CD4-positive, alpha-beta T cell treated with Interleukin-17A for 4 hours (primary cell): ENCODE measurements at regions not wholly inside any gene's neighbourhood (a gene's known extent, or its start where the extent isn't known, plus 50 kb on each side); places are given as distances from the start of the nearest gene placed in this dataset.

Source experiments
- DNase-seq: peaks from one replicate; pipeline ENCODE4 v3.0.0-alpha.2; 2020; ENCODE audit warnings: mixed read lengths

DNA sequence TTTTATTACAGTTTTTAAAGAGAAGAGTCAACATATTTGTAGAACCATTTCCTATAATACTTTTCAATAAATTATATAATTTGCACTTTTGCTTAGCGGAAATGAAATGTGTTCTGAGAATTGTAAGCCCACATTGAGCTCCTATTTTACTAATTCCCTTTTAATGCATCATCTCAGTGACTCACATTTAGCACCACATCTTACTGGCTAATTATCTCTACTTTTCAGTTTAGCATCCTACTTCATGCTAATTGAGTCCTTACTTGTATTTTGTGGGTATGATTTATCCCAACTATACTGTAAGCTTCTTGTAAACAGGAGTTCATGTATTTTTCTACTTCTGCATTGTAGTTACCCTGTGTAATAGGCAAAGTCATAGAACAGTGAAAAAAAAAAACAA is 67.5 kb downstream of the TMX1 start:
- DNase-seq = no peak

DNA sequence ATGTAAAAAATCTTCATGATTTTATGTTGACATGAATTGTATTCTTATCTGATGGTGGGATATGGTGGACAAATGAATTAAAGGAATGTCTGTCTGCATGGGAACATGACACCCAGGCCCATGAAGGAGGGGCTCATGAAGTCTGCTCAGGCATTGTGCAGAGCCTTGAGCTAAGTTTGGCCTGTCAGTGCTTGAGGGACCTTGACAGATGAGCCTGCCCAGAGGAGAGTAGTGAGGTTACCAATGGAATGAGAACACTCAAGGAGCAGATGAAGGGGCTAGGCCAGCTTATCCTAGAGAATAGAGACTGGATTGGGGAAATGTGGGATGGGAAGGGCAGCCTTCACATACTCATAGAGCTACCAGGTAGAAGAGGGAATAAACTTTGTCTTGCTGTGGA is 68.8 kb downstream of the TMX1 start:
- DNase-seq = no peak

DNA sequence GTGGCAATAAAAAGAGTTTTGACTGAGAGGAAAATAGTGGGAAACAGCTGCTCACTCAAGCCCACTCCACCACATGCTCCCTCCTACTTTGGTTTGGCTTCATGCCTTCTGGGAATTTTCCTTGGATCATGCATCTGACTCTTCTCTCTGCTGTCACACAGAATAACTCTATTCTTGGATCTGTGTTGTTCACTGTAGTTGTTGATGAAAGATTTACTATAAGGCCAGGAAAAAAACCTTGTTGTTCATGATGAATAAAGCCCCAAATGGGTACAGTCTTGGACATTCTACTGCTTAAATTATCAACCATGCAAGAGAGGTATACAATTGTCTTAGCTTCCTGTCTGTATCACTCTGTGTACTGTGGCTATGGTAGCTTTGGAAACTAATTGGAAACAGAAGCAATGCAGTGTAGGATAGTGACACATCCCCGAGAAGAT is 70.5 kb downstream of the TMX1 start:
- DNase-seq = no peak

DNA sequence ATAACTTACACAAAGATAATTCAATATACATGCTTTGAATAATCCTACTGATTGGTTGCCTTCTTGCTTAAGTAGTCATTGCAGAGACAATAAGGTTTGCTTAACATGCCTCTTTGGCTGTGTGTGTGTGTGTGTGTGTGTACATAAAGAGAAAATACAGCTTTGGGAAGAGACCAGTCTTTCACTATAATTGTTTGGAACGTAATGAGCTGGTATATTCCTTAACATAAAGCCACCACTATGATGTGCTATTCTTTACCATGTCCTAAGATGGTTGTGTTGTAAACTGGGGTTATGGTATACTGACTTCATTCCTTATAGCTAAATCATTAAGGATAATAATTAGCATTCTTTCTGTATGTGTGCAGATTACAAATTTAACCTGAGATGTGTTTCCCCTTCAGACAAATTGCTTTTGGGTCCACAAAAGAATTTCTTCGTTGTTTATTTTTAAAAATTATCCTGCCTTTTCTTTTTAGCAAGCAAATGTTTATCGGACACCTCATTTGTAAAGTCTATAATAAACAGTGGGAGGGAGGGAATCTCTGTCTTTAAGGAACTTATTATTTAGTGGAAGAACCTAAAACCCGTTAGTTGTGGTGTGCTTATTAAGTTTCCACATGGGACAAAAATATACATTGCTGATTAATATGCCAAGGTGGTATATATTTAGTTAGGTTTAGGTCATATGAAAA is 74.4 kb downstream of the TMX1 start:
- no peak for DNase-seq

DNA sequence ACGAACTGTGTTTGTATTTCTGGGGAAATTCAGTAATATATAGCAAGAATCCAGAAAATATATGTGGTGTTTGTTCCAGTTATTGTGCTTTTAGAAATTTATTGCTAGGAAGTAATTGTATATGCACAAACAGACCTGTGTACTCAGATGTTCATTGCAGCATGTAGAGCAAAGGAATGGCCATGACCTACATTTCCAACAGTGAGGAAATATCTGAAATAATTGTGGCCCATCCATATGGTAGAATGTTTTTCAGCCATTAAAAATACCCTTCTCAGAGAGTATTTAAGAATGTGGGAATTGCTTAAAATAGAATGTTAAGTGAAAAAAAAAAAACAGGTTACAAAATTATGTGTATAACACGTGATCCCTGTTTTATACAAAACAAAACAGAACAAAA is 77.3 kb downstream of the TMX1 start:
- DNase-seq = no peak

DNA sequence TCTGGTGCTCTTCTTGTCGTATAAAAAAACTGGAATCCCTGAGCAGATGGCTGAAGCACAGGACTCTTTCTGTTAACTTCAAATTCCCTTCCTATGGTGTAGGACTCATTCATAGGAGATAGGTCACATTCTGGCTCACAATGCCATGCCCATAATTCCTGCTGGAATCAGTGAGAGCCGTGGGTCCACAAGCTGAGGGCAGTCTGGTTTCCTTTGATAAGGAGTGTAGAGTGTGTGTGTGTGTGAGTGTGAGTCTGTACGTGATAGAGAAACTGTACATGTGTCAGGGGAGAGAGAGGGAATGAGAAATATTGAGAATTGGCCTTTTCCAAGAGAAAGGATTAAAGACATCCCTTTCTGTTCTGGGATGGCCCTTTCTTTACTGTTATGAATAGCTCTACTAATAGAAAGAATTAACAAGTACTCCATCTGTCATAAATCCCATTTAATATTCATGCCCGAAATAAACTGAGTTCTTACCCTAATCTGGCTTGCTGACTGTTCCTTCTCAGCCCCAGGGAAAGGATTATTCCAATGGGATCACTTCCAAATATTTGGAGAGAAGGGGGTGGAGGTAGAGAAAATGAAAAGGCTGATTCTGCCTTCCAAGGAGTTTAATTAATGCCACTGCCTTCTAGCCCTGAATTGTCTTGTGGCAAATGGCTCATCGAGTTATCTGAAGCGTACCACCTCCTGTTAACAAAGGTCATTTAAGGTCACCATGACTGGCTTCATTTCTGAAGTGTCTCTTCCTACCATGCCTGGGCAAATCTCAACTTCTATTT is 79.0 kb downstream of the TMX1 start:
- no peak for DNase-seq

DNA sequence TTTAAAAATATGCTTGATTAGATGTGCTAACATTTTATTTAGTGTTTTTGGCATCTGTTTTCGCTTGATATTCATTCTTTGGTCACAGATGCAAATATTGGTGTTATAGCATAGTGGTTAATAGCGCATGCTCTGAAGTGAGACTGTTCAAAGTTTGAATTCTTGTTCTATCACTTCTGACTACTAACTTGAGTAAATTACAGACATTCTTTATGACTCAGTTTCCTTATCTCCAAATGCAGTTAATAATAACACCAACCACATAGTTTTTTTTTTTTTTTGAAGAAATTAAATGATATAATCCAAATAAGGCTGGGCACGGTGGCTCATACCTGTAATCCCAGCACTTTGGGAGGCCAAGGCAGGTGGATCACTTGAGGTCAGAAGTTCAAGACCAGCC is 81.0 kb downstream of the TMX1 start:
- no peak for DNase-seq

DNA sequence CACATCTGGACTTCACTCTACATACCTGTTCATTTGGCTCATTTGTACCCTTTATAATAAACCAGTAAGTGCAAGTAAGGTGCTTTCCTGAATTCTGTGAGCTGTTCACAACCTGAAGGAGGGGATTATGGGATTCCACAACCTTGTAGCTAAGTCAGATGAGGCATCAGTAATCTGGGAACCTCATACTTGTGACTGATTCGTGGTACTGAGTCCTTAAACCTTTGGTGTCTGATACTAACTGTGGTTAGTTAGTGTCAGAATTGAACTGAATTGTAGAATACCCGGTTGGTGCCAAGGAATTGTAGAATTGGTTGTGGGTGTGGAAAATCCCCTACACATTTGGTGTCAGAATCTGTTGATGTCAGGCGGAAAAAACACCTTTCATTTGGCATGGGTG is 83.4 kb downstream of the TMX1 start:
- no peak for DNase-seq

DNA sequence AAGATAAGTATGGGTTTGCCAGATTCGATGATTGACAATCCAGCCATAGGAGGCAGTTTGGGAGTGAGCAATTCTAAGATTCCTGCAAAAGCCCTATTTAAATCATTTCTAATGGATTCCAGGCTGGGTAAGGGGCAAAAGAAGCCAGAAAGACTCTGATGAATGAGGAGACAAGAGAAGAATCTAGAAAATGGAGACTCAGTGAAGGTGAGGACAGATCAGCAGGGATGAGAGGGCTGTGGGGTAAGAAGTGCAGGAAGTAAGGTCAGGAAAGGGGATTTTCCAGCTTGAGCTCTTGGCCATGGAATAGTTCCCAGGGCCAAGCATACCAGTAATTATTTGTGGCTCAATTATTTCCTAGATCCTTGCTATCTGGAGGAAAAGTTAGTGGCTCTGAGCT is 87.3 kb downstream of the TMX1 start:
- DNase-seq = no peak

DNA sequence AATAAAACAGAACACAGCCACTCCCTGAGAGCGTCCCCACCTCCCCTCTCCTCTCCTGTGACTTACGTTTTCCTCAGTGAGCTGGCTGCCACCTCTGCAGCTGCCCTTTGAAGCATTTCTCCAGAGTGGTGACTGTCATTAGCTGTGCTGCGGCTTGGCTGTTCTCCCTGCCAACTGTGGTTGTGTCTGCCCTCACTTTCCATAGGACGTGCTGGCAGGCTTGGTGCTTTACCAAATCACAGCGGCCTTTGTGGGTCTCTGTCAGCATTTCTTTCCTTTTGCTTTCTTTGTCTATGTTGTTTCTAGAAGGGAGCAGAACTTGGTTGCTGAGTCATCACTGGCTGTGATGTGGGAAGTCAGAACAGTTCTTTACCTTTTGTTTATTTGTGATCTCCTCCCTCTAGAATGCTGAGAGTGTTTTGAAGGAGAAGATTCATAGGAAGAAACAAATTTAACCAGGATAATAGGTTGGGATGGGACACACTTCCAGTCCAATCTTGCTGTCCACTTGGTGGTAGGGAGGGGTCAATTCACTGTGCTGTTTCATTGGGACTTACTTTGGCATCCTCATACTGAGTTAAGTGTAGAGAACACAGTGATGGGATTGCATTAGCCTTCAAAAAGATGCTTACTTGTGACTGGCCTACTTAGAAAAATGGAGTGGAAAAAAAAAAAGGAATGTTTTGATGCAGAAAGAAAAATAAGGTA is 88.2 kb downstream of the TMX1 start:
- peak; percentile 6 for DNase-seq

DNA sequence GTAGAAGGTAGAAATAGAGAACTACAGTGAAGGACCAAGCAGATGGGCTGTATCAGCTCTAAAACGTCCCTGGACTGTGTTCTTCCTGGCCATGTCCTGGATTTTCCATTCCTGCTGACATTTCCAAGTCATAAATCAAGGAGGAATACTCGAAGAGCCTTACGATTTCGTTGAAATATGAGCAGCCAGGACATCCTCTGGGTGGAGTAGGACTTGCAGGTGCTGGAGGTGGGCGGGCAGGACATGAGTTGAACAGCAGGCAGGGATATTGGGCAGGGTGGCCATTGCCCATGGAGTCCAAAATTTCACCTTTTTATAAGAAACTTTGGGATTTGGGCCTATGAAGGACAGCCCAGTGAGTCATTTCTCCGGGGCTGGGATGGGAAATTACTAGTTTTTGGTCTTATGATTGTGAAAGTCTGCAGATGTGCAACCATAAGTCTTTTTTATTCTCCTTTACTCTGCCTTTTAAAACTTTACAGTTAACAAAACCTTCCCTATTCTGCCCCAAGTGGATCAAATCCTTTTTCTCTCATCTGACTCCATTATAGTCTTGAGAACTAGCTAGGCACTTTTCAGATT is 88.8 kb downstream of the TMX1 start:
- DNase-seq = no peak

DNA sequence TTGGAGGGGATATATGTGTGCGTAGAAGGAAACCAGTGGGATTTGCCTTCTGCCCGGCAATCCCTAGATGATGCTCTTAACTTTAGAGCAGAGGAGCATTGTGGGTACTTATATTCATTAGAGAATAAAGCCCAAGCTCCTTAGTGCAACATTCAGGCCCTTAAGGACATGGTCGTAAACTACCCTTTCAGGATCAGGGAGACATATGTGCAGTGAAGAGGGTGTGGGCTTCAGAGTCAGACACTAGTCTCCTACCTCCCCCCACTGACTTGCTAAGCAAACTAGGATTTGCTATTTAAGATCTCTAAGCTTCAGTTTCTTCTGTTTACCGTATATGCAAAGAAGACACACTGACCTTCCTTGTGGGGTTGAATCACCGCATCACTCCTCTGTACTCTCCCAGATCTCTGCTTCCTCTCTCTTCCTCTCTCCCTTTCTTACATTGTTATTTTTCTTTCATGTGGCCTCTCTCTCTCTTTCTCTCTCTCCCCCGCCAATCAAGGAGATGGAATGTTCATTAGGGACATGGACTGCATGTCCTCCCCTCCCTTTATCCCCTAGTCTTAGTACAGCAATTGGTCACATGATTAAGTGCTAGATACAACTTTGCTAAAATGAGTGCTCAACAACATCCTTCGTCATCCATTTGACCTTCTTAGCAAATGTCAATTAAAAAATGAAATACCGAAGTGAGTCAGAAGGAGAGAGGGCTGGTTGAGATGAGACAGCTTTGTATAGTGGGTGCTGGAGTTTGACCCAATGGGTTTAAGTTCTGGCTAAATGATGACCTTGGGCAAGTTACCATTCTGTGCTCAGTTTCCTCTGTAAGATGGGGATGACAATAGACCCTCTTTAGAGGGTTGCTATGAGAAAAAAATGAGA is 91.7 kb downstream of the TMX1 start:
- no peak for DNase-seq

DNA sequence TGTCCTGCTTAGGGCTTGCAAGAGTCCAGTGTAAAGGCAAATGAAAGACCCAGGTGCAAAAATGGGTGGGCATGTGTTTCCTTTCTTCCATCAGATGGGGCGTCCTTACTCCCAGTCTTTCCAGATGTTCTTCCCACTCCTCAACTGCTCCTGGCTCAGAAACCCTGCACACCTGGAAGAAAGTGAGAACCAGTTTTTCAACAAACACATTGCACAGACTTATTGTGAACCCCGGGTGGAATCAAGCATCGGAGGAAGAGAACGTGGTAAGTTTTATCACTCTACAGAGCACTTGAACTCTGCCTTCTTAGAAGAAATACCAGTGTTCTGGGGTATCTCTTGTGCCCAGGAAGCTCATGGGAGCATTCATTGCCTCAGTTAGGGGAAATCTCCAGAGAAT is 93.3 kb downstream of the TMX1 start:
- DNase-seq = no peak

DNA sequence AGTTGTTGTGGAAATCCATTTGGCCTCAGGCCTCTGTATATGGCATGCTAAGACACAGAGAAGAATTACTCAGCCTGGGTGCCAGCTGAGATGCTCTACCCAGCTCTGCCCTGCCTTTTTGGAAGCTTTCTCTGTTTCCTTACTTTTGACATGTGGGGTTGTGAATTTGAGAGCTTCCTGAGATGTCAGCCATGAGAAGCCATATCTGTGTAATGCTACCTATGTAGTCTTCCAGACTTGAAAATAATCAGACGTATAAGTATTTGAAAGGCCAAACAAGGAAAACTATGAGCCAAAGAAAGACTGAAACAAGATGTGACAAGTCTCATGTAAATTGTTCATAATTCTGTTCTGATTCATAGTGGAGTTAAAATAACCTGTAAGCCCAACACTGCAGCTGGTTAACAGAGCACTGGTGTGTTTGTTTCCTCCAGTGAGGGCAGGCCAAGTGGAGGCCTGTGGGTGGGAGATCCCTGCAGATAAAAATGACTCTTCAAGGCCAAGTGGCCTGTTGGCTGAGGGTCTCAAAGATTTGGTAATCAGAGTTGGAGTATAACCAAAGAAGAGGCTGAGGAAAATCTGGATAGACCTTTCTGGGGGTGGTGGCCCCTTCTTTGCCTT is 94.0 kb downstream of the TMX1 start:
- DNase-seq = no peak

DNA sequence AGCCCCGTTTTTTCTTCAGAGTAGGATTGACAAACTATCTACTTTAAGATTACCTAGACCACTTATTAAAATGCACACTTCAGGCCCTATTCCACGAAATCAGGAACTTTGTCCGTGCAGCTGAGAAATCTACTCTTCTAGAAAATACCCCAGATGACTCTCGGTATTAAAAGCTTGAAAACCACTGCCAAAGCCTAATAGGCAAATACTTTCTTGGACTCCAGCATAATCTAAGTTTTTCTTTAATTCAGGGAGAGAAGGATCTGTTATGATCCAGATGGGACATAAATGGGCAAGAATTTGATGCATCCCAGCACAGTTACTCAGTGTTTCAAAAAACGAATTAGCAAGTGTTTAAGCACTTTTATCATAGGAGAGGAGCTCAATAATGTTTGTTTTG is 94.5 kb downstream of the TMX1 start:
- DNase-seq = no peak

DNA sequence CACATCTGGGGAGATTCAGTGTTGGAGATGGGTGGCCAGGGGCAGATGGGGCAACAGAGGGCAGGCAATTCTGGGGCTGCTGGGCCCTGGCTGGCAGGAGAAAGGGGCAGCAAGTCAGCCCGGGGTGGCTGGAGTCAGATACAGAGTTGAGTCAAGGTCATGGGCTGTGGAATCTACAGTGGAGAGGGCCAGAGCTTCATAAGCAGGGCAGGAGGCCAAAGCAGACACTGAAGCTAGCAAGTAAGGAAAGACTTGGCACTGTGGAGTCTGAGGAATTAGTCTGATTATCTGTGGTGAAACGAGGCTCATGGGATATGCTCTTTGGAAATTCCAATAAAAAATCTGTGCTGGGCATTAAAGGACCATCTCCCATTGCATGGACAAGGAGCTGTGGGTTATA is 95.5 kb downstream of the TMX1 start:
- no peak for DNase-seq

DNA sequence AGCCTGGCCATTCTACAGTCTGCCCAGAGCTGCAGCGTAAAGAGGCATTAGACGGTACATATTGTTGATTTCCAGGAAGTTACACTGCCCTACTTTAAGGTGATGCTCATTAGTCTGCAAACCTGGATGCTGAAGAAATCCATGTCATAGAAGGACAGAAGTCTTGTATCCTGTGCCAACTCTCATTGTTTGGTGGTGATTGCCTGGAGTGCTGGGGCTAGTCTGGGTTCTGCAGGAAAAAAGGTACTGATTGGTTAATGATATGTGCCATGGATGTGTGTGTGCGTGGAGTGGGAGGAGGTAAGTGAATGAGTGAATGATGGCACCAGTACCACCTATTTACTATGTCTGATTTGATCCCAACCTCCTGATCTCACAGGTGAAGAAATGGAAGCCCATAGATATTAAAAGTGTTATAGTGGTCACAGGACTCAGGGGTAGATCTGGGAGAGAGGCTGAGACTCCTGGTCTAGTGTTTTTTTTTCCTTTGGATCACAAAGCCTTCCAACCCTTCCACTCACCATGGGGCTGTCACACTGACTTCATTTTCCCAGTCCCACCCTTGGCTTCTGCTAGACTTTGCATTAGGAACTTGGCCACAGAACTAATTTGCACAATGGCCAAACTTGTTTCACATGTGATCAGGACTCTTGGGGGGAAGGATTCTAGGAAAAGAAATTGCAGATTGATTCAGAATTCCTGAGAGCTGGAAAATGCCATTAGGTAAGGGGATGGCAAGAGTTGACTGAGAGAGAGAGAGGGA is 96.1 kb downstream of the TMX1 start:
- DNase-seq = no peak

DNA sequence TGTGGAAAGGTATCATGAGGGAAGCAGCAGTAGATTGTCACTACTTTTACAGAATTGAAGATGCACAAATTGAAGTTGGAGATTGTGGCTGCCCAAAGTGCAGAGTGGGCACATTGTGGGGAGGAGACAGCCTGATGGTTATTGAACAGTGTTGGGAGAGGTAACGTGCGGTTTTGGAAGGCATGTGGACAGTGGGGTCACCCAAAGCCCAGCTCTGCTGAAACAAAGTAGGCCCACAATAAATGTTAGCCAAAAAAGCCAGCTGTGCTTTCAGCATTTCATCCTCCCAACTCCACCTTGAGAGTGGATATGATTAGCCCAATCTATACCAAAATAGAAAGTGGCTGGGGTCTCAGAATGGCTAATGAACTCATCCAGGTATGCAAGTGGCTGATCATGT is 96.7 kb downstream of the TMX1 start:
- DNase-seq = no peak

DNA sequence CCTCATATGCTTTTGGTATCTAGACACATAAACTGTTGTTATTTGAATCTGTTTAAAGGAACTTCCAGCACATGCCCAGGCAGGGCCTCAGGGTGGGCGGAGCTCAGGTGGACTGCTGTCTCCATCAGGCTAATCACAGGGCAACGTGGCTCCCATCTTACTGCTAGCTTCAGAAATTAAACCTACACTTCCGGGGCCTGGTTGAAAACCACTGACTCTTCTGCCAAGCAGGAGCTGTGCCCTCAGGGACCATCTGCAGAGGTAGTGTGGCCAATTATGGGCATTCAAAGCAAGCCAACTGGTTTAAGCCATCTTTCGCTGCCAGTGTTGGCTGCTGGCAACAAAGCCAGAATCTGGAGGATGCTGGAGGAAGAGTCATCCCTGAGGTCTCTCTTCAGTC is 97.5 kb downstream of the TMX1 start:
- no peak for DNase-seq

DNA sequence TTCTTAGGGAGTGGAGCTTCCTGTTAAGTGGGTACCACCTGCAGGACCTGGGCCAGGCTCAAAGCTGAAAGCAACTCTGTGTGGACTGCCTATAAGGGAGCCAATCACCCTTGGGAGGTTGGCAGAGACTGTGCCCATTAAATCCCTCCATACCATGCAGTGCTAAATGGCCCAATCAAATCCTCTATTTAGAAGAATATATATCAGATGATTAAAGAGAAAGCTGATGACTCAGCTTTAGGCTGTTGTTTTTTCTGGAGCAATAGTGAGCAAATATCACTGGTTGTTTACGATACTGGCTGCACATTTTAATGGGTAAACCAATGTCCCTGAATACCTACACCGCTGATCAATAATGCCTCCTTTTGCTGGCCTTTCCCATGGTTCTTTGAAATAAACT is 101.3 kb downstream of the TMX1 start:
- no peak for DNase-seq

DNA sequence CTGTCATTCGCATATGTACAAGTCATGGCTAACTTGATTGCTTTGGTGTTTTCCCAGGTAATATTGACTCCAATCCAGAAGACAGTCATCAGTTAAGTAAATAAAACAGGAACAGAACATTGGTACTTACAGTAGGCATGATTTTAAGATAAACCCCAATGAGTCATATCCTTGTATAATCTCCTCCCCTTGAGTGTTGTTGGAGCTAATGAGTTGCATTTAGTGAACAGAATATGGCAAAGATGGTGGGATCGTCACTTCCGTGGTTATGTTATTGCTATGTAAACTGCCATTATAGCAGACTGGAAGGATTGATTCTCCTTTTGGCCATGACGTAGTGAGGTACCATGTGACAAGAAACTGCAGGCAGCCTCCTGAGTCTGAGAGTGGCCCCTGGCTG is 102.2 kb downstream of the TMX1 start:
- no peak for DNase-seq
